Liver (tissue), 3 donors: ENCODE measurements at regions not wholly inside any gene's neighbourhood (a gene's known extent, or its start where the extent isn't known, plus 50 kb on each side); places are given as distances from the start of the nearest gene placed in this dataset.

Source experiments
- CTCF ChIP-seq: fragments of 150-350 bp; IDR thresholded peaks from 2 replicates; pipeline ENCODE4 v1.5.1; 2017; ENCODE audit warnings: improper control_type of control experiment, low read depth, low read length; ENCODE audit not compliant: missing input control
- MAX ChIP-seq: IDR thresholded peaks from 2 replicates; pipeline ENCODE4 v1.6.1; 2016; ENCODE audit warnings: antibody characterized with exemption
- NR2F2 ChIP-seq: IDR thresholded peaks from 2 replicates; pipeline ENCODE4 v1.6.1; 2016; ENCODE audit warnings: antibody characterized with exemption
- REST ChIP-seq: IDR thresholded peaks from 2 replicates; pipeline ENCODE4 v1.6.1; 2016; ENCODE audit warnings: antibody characterized with exemption, mild to moderate bottlenecking
- donor health status: healthy.
- donor health status: healthy.

- TF ChIP-seq CTCF = no peak
- TF ChIP-seq NR2F2 = no peak
- TF ChIP-seq REST = no peak
- TF ChIP-seq MAX = no peak
Measured at GRCh38 chr13:74184283-74184682, 50.1 kb upstream of the KLF12 start.
